ENCODE measurements at regions not wholly inside any gene's neighbourhood (a gene's known extent, or its start where the extent isn't known, plus 50 kb on each side); places are given as distances from the start of the nearest gene placed in this dataset.
A peak's percentile ranks its signal among the peaks of the same experiment; 100 is the strongest.

GRCh38 chr5:89917112-89917511 is 492.4 kb downstream of the CETN3 start:
- intact Hi-C loops (cut with DNase I): no loop called here
- ATAC-seq (no peak), DNase-seq (no peak)

GRCh38 chr5:89916131-89916530 is 493.4 kb downstream of the CETN3 start:
- ATAC-seq (no peak), DNase-seq (no peak)
- intact Hi-C loops (cut with DNase I): no loop called here

- no peak for DNase-seq
- ATAC-seq: no peak
- intact Hi-C loops (cut with DNase I): no loop called here
These were observed 500.7 kb downstream of the CETN3 start for GRCh38 chr5:89908876-89909275.

- intact Hi-C loops (cut with DNase I): no loop called here
- ATAC-seq: no peak
- no peak for DNase-seq
These were observed 505.1 kb downstream of the CETN3 start for GRCh38 chr5:89904442-89904841.

- ATAC-seq (peak; percentile 90 to 96), DNase-seq (peak; percentile 33)
- intact Hi-C loops (cut with DNase I): no loop called here
These were observed 507.6 kb downstream of the CETN3 start for GRCh38 chr5:89901983-89902382.

- DNase-seq (no peak), ATAC-seq (no peak)
- intact Hi-C loops (cut with DNase I): no loop called here
These were observed 508.2 kb downstream of the CETN3 start for GRCh38 chr5:89901346-89901745.

GRCh38 chr5:89900346-89900745 is 509.2 kb downstream of the CETN3 start:
- intact Hi-C loops (cut with DNase I): no loop called here
- ATAC-seq: no peak
- DNase-seq: no peak

GRCh38 chr5:89899559-89899958 is 510.0 kb downstream of the CETN3 start:
- no peak for ATAC-seq
- intact Hi-C loops (cut with DNase I): no loop called here
- DNase-seq: no peak

- intact Hi-C loops (cut with DNase I): no loop called here
- no peak for ATAC-seq
- DNase-seq: no peak
These were observed 516.0 kb downstream of the CETN3 start for GRCh38 chr5:89893546-89893945.

- ATAC-seq (no peak), DNase-seq (no peak)
- intact Hi-C loops (cut with DNase I): no loop called here
These were observed 523.9 kb downstream of the CETN3 start for GRCh38 chr5:89885670-89886069.

- no peak for ATAC-seq
- intact Hi-C loops (cut with DNase I): no loop called here
- no peak for DNase-seq
These were observed 525.6 kb downstream of the CETN3 start for GRCh38 chr5:89883967-89884366.

GRCh38 chr5:89878140-89879132 is 531.1 kb downstream of the CETN3 start:
- ATAC-seq (peak in 1 of 2 donors; percentile 34), DNase-seq (no peak)
- intact Hi-C loops (cut with DNase I): no loop called here

- no peak for DNase-seq
- intact Hi-C loops (cut with DNase I): no loop called here
- no peak for ATAC-seq
These were observed 537.6 kb downstream of the CETN3 start for GRCh38 chr5:89871906-89872305.

GRCh38 chr5:89869346-89869745 is 540.2 kb downstream of the CETN3 start:
- intact Hi-C loops (cut with DNase I): no loop called here
- ATAC-seq (no peak), DNase-seq (no peak)

- intact Hi-C loops (cut with DNase I): no loop called here
- ATAC-seq: no peak
- no peak for DNase-seq
These were observed 543.1 kb downstream of the CETN3 start for GRCh38 chr5:89866410-89866809.

GRCh38 chr5:89864941-89865340 is 544.6 kb downstream of the CETN3 start:
- ATAC-seq (no peak), DNase-seq (no peak)
- intact Hi-C loops (cut with DNase I): no loop called here

- DNase-seq: no peak
- no peak for ATAC-seq
- intact Hi-C loops (cut with DNase I): no loop called here
These were observed 551.8 kb downstream of the CETN3 start for GRCh38 chr5:89857790-89858189.

- intact Hi-C loops (cut with DNase I): no loop called here
- DNase-seq (no peak), ATAC-seq (no peak)
These were observed 554.1 kb downstream of the CETN3 start for GRCh38 chr5:89855417-89855816.

- ATAC-seq (no peak), DNase-seq (no peak)
- intact Hi-C loops (cut with DNase I): no loop called here
These were observed 557.6 kb downstream of the CETN3 start for GRCh38 chr5:89851911-89852310.

GRCh38 chr5:89850513-89850865 is 559.1 kb downstream of the CETN3 start:
- intact Hi-C loops (cut with DNase I): no loop called here
- DNase-seq (no peak), ATAC-seq (no peak)

GRCh38 chr5:89849830-89850512 is 559.6 kb downstream of the CETN3 start:
- intact Hi-C loops (cut with DNase I): no loop called here
- DNase-seq (no peak), ATAC-seq (no peak)
